Mesendoderm (in vitro differentiated cells): ENCODE measurements at regions not wholly inside any gene's neighbourhood (a gene's known extent, or its start where the extent isn't known, plus 50 kb on each side); places are given as distances from the start of the nearest gene placed in this dataset.

Source experiments
- DNase-seq: peaks from one replicate; pipeline ENCODE4 v3.0.0; 2013
- H2AK5ac ChIP-seq: 2 replicates; pipeline ENCODE4 v1.6.1; 2013; ENCODE audit warnings: low read length, inconsistent platforms
- H2BK120ac ChIP-seq: 2 replicates; pipeline ENCODE4 v1.6.1; 2013; ENCODE audit warnings: low read depth, mild to moderate bottlenecking, low read length, moderate library complexity, mixed read lengths
- H2BK15ac ChIP-seq: replicated peaks from 2 replicates; pipeline ENCODE4 v1.6.1; 2013; ENCODE audit warnings: low read depth, mild to moderate bottlenecking, moderate library complexity
- H2BK5ac ChIP-seq: 2 replicates; pipeline ENCODE4 v1.6.1; 2013; ENCODE audit warnings: low read length, inconsistent platforms
- H3K18ac ChIP-seq: 2 replicates; pipeline ENCODE4 v1.6.1; 2013; ENCODE audit warnings: mild to moderate bottlenecking, low read length, mixed read lengths
- H3K23ac ChIP-seq: one replicate; pipeline ENCODE4 v1.6.1; 2013; ENCODE audit warnings: low read length
- H3K27ac ChIP-seq: 2 replicates; pipeline ENCODE4 v1.5.1; 2013; ENCODE audit warnings: low read depth, mild to moderate bottlenecking, inconsistent platforms, low read length, moderate library complexity
- H3K27me3 ChIP-seq: 2 replicates; pipeline ENCODE4 v1.6.1; 2013; ENCODE audit warnings: low read length, control low read depth, mild to moderate bottlenecking, inconsistent platforms; ENCODE audit not compliant: insufficient read depth, poor library complexity
- H3K36me3 ChIP-seq: 2 replicates; pipeline ENCODE4 v1.6.1; 2013; ENCODE audit warnings: low read length, inconsistent platforms; ENCODE audit not compliant: control insufficient read depth, insufficient read depth
- H3K4ac ChIP-seq: one replicate; pipeline ENCODE4 v1.6.1; 2013; ENCODE audit warnings: low read depth, mild to moderate bottlenecking, low read length, moderate library complexity
- H3K4me1 ChIP-seq: 2 replicates; pipeline ENCODE4 v1.6.1; 2013; ENCODE audit warnings: low read depth, low read length, inconsistent platforms; ENCODE audit not compliant: control insufficient read depth
- H3K4me2 ChIP-seq: 2 replicates; pipeline ENCODE4 v1.6.1; 2013; ENCODE audit warnings: low read length
- H3K4me3 ChIP-seq: 2 replicates; pipeline ENCODE4 v1.5.1; 2013; ENCODE audit warnings: mild to moderate bottlenecking, low read length
- H3K56ac ChIP-seq: one replicate; pipeline ENCODE4 v1.6.1; 2013; ENCODE audit warnings: low read length
- H3K79me1 ChIP-seq: 2 replicates; pipeline ENCODE4 v1.6.1; 2013; ENCODE audit warnings: low read length, inconsistent platforms
- H3K79me2 ChIP-seq: 2 replicates; pipeline ENCODE4 v1.6.1; 2013; ENCODE audit warnings: mild to moderate bottlenecking, low read length; ENCODE audit not compliant: control insufficient read depth, insufficient read depth
- H3K9ac ChIP-seq: 2 replicates; pipeline ENCODE4 v1.6.1; 2013; ENCODE audit warnings: low read length, inconsistent platforms
- H4K5ac ChIP-seq: one replicate; pipeline ENCODE4 v1.6.1; 2013; ENCODE audit warnings: low read length
- H4K8ac ChIP-seq: one replicate; pipeline ENCODE4 v1.6.1; 2013; ENCODE audit warnings: low read depth, mild to moderate bottlenecking, control low read depth, low read length, moderate library complexity
- WGBS: extraction: QIAGEN DNeasy Blood & Tissue Kit; methylation state at CpG from one replicate; pipeline ENCODE4 v1.1.7; 2013; ENCODE audit warnings: low lambda C conversion rate, missing lambda C conversion rate; ENCODE audit not compliant: insufficient coverage; ENCODE audit errors: extremely low coverage; 5-methylcytosine and 5-hydroxymethylcytosine counted together

GRCh38 chr1:106747791-106748190 is 308.7 kb upstream of the PRMT6 start:
- no CpG with 5 or more reads among the region's 15 CpGs for WGBS
- H2BK5ac ChIP-seq: no peak overlapping the region
- peaks cover 3% of the 10 kb centered on the region for H3K4me1 ChIP-seq
- no peaks in the 10 kb centered on the region for H3K79me1 ChIP-seq
- no peaks in the 10 kb centered on the region for H3K79me2 ChIP-seq
- no peak overlapping the region for H3K56ac ChIP-seq
- H2BK15ac ChIP-seq: no peak overlapping the region
- DNase-seq: peak; percentile 6
- no peak overlapping the region for H3K4ac ChIP-seq
- H2AK5ac ChIP-seq: no peak overlapping the region
- H3K4me3 ChIP-seq: no peak overlapping the region
- no peaks in the 10 kb centered on the region for H3K36me3 ChIP-seq
- H4K5ac ChIP-seq: no peak overlapping the region
- H3K27me3 ChIP-seq: no peaks in the 10 kb centered on the region
- H3K9ac ChIP-seq: no peak overlapping the region
- no peak overlapping the region for H3K4me2 ChIP-seq
- no peak overlapping the region for H2BK120ac ChIP-seq
- no peak overlapping the region for H3K23ac ChIP-seq
- H3K18ac ChIP-seq: no peak overlapping the region
- H4K8ac ChIP-seq: no peak overlapping the region
- no peak overlapping the region for H3K27ac ChIP-seq

- H3K56ac ChIP-seq: no peak overlapping the region
- no peak overlapping the region for H3K4ac ChIP-seq
- DNase-seq: no peak
- H3K4me3 ChIP-seq: no peak overlapping the region
- WGBS: no CpG with 5 or more reads among the region's 2 CpGs
- H3K23ac ChIP-seq: no peak overlapping the region
- H3K79me2 ChIP-seq: no peaks in the 10 kb centered on the region
- no peak overlapping the region for H4K8ac ChIP-seq
- H3K36me3 ChIP-seq: no peaks in the 10 kb centered on the region
- no peak overlapping the region for H3K18ac ChIP-seq
- no peak overlapping the region for H3K27ac ChIP-seq
- peaks cover 3% of the 10 kb centered on the region for H3K4me1 ChIP-seq
- H4K5ac ChIP-seq: no peak overlapping the region
- no peaks in the 10 kb centered on the region for H3K79me1 ChIP-seq
- H3K9ac ChIP-seq: no peak overlapping the region
- no peak overlapping the region for H2BK15ac ChIP-seq
- no peak overlapping the region for H3K4me2 ChIP-seq
- no peak overlapping the region for H2AK5ac ChIP-seq
- no peak overlapping the region for H2BK5ac ChIP-seq
- no peak overlapping the region for H2BK120ac ChIP-seq
- no peaks in the 10 kb centered on the region for H3K27me3 ChIP-seq
Observed at GRCh38 chr1:106748606-106749005, 307.9 kb upstream of the PRMT6 start.

DNA sequence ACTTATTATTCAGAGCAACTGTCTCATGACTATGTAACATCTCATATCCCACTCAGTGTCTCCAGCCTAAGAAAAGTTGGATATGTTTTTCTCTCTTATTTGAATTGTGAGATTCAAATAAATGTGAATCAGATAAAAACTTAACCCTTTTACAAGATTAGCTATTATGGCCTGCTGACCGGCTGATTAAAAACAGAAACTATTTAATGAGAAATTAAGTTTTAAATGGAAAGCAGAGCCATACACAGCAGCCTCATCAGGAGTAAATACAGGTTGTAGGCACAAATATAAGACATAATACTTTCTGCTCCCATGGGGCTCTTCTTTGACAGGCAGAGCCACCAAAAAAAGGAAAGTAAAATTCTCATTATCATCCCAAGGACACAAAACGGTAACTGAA is 307.0 kb upstream of the PRMT6 start:
- no peaks in the 10 kb centered on the region for H3K79me2 ChIP-seq
- no peak overlapping the region for H2AK5ac ChIP-seq
- H3K4ac ChIP-seq: no peak overlapping the region
- H3K9ac ChIP-seq: no peak overlapping the region
- H3K4me1 ChIP-seq: peaks cover 3% of the 10 kb centered on the region
- no CpG with 5 or more reads among the region's 2 CpGs for WGBS
- H3K56ac ChIP-seq: no peak overlapping the region
- H3K36me3 ChIP-seq: no peaks in the 10 kb centered on the region
- no peak overlapping the region for H3K23ac ChIP-seq
- no peak overlapping the region for H2BK5ac ChIP-seq
- no peak overlapping the region for H2BK15ac ChIP-seq
- H3K27ac ChIP-seq: no peak overlapping the region
- no peak overlapping the region for H3K4me2 ChIP-seq
- H2BK120ac ChIP-seq: no peak overlapping the region
- H3K79me1 ChIP-seq: no peaks in the 10 kb centered on the region
- H3K4me3 ChIP-seq: no peak overlapping the region
- no peak overlapping the region for H3K18ac ChIP-seq
- H4K8ac ChIP-seq: no peak overlapping the region
- H3K27me3 ChIP-seq: no peaks in the 10 kb centered on the region
- no peak overlapping the region for H4K5ac ChIP-seq
- no peak for DNase-seq

DNA sequence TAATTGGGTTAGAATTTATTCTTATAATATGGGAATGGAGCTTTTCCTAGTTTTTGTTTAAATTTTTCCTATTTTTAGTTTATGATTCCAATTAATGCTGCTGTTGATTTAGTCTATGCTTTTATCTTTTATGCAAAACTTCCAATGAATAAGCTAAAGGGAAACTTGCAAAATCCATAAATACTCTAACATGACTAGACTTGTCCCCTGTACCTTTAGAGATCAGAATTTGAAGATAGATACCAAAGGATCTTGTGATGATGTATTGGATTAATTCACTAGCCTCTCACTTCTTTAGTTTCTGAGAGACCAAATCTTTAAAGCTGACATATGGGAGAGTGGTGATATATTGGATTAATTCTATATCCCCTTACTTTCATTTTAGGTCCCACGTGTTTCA is 306.6 kb upstream of the PRMT6 start:
- Histone ChIP-seq H3K79me2 (no peaks in the 10 kb centered on the region), H3K56ac (no peak overlapping the region), H3K27ac (no peak overlapping the region), H3K4me3 (no peak overlapping the region), H2BK15ac (no peak overlapping the region), H4K5ac (no peak overlapping the region), H4K8ac (no peak overlapping the region), H3K23ac (no peak overlapping the region), H3K18ac (no peak overlapping the region), H3K4ac (no peak overlapping the region), H2BK5ac (no peak overlapping the region), H3K79me1 (no peaks in the 10 kb centered on the region), H3K27me3 (no peaks in the 10 kb centered on the region), H3K36me3 (no peaks in the 10 kb centered on the region), H3K4me1 (peaks cover 3% of the 10 kb centered on the region), H2AK5ac (no peak overlapping the region), H3K4me2 (no peak overlapping the region), H3K9ac (no peak overlapping the region), H2BK120ac (no peak overlapping the region)
- no CpG with 5 or more reads among the region's 1 CpG for WGBS
- DNase-seq: no peak

DNA sequence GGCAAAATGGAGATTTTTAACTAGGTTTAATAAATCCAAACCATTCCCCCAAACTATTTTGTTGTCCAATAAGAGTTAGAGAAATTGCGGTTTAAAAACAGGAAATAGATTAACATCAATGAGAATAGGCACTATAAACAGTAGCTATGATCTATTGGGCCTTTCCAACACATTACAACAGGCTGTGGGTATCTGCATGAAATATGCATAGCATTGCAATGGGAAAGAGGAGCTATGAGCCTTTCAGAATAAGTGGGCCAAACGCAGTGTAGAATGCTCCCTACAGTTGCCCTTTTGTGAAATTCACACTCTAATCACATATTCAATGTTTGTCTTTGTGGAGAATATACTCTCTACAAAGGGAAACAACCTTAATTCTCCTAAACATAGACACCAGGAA is 305.5 kb upstream of the PRMT6 start:
- WGBS: no CpG with 5 or more reads among the region's 2 CpGs
- H2BK120ac ChIP-seq: no peak overlapping the region

DNA sequence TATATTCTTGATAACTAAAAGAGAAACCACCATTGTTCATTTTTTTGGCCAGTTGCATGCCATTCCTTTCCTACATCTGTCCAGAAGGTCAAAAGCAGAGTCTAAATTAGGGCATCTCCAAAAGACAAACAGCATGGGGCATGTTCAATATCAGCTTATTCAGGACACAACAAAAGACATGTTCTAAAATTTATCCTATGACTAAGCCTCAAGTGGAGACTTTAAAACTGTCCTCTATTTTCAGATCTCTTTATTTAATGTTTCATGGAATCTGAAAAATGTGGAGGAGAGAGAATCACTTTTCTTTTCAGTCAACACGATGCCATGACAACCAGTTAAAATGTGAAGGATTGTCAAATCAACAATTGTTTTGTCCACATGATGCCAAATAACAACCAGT is 303.4 kb upstream of the PRMT6 start:
- H3K79me2 ChIP-seq: no peaks in the 10 kb centered on the region
- H2BK15ac ChIP-seq: no peak overlapping the region
- no peak overlapping the region for H3K4me2 ChIP-seq
- no peaks in the 10 kb centered on the region for H3K27me3 ChIP-seq
- no peak overlapping the region for H3K4ac ChIP-seq
- no peak overlapping the region for H3K18ac ChIP-seq
- H2BK5ac ChIP-seq: no peak overlapping the region
- H4K5ac ChIP-seq: no peak overlapping the region
- H3K56ac ChIP-seq: no peak overlapping the region
- no peak overlapping the region for H4K8ac ChIP-seq
- no peaks in the 10 kb centered on the region for H3K4me1 ChIP-seq
- no peak for DNase-seq
- H3K4me3 ChIP-seq: no peak overlapping the region
- no peak overlapping the region for H3K9ac ChIP-seq
- no peak overlapping the region for H3K27ac ChIP-seq
- H3K79me1 ChIP-seq: no peaks in the 10 kb centered on the region
- no peak overlapping the region for H2AK5ac ChIP-seq
- WGBS: no CpG with 5 or more reads among the region's 1 CpG
- no peak overlapping the region for H3K23ac ChIP-seq
- no peaks in the 10 kb centered on the region for H3K36me3 ChIP-seq
- no peak overlapping the region for H2BK120ac ChIP-seq

More for the DNA sequence above, 305.5 kb upstream of the PRMT6 start:
- peaks cover 3% of the 10 kb centered on the region for H3K4me1 ChIP-seq
- H3K56ac ChIP-seq: no peak overlapping the region
- H3K23ac ChIP-seq: no peak overlapping the region
- no peaks in the 10 kb centered on the region for H3K79me2 ChIP-seq
- H3K27me3 ChIP-seq: no peaks in the 10 kb centered on the region
- no peak overlapping the region for H4K8ac ChIP-seq
- H3K4ac ChIP-seq: no peak overlapping the region
- no peak overlapping the region for H3K4me2 ChIP-seq
- H2AK5ac ChIP-seq: no peak overlapping the region
- no peak overlapping the region for H3K9ac ChIP-seq
- no peak overlapping the region for H4K5ac ChIP-seq
- no peak overlapping the region for H3K4me3 ChIP-seq
- no peaks in the 10 kb centered on the region for H3K79me1 ChIP-seq
- H3K18ac ChIP-seq: no peak overlapping the region
- no peak overlapping the region for H3K27ac ChIP-seq
- no peak for DNase-seq
- H2BK5ac ChIP-seq: no peak overlapping the region
- H3K36me3 ChIP-seq: no peaks in the 10 kb centered on the region
- H2BK15ac ChIP-seq: no peak overlapping the region
